DOHH2 (cell line): ENCODE measurements at regions not wholly inside any gene's neighbourhood (a gene's known extent, or its start where the extent isn't known, plus 50 kb on each side); places are given as distances from the start of the nearest gene placed in this dataset.

Experiments
- H3F3A ChIP-seq: fragments of 200-600 bp; sonication (generic), shearing (Covaris generic); 2 replicates; pipeline ENCODE4 v1.6.0; 2016; ENCODE audit warnings: antibody characterized with exemption, mild to moderate bottlenecking; ENCODE audit not compliant: control insufficient read depth, insufficient read depth
- H3K27ac ChIP-seq: fragments of 200-600 bp; sonication (generic); 2 replicates; pipeline ENCODE4 v1.5.1; 2014; ENCODE audit warnings: low read depth, mild to moderate bottlenecking, low read length, moderate library complexity
- H3K27me3 ChIP-seq: fragments of 200-600 bp; sonication (generic); 2 replicates; pipeline ENCODE4 v1.6.1; 2014; ENCODE audit warnings: mild to moderate bottlenecking, low read length, mixed read lengths; ENCODE audit not compliant: control insufficient read depth
- H3K36me3 ChIP-seq: fragments of 200-600 bp; sonication (generic); 2 replicates; pipeline ENCODE4 v1.6.1; 2014; ENCODE audit warnings: mild to moderate bottlenecking, low read length, moderate library complexity, mixed read lengths; ENCODE audit not compliant: control insufficient read depth
- H3K4me1 ChIP-seq: fragments of 200-600 bp; sonication (generic); 2 replicates; pipeline ENCODE4 v1.6.1; 2014; ENCODE audit warnings: mild to moderate bottlenecking, low read length, mixed read lengths; ENCODE audit not compliant: control insufficient read depth
- H3K4me2 ChIP-seq: fragments of 200-600 bp; sonication (generic); 2 replicates; pipeline ENCODE4 v1.6.0; 2014; ENCODE audit warnings: mild to moderate bottlenecking, low read length, moderate library complexity
- H3K4me3 ChIP-seq: fragments of 200-600 bp; sonication (generic); 2 replicates; pipeline ENCODE4 v1.5.1; 2014; ENCODE audit warnings: mild to moderate bottlenecking, low read length, mixed read lengths
- H3K79me2 ChIP-seq: fragments of 200-600 bp; sonication (generic); 2 replicates; pipeline ENCODE4 v1.6.1; 2014; ENCODE audit warnings: mild to moderate bottlenecking, low read length, mixed read lengths; ENCODE audit not compliant: control insufficient read depth
- H3K9me2 ChIP-seq: fragments of 200-600 bp; sonication (generic); replicated peaks from 2 replicates; pipeline ENCODE4 v1.6.1; 2014; ENCODE audit warnings: mild to moderate bottlenecking, low read length, mixed read lengths; ENCODE audit not compliant: control insufficient read depth
- H3K9me3 ChIP-seq: fragments of 200-600 bp; sonication (generic); 2 replicates; pipeline ENCODE4 v1.6.1; 2014; ENCODE audit warnings: antibody characterized with exemption, low read length, mixed read lengths; ENCODE audit not compliant: control insufficient read depth, insufficient read depth
- H4K20me1 ChIP-seq: fragments of 200-600 bp; sonication (generic); 2 replicates; pipeline ENCODE4 v1.6.0; 2014; ENCODE audit warnings: low read depth, mild to moderate bottlenecking, antibody characterized with exemption, low read length, moderate library complexity; ENCODE audit not compliant: control insufficient read depth, insufficient read depth
- CTCF ChIP-seq: fragments of 200-600 bp; sonication (generic); IDR thresholded peaks from one replicate; pipeline ENCODE4 v1.5.1; 2014; ENCODE audit warnings: antibody characterized with exemption, mild to moderate bottlenecking, low read depth, low read length; ENCODE audit not compliant: poor library complexity, severe bottlenecking
- EZH2phosphoT487 ChIP-seq: fragments of 200-600 bp; sonication (generic); IDR thresholded peaks from 2 replicates; pipeline ENCODE4 v1.6.1; 2017; ENCODE audit warnings: borderline replicate concordance, mild to moderate bottlenecking, antibody characterized with exemption, low read length, moderate library complexity, mixed read lengths

DNA sequence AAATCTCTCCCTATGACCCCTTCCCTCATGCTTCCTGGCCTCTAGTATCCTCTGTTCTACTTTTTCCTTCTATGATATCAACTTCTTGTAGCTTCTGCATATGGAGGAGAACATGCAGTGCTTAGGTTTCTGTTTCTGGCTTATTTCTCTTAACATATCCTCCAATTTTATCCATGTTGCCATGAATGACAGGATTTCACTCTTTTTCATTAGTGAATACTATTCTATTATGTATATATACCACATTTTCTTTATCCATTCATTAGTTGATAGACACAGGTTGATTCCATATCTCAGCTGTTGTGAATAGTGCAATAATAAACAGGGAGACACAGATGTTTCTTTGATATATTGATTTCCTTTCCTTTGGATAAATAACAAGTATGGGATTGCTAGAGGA lies 123.3 kb upstream of the SESN3 start:
- no peaks in the 10 kb centered on the region for H3K4me1 ChIP-seq
- no peaks in the 10 kb centered on the region for H4K20me1 ChIP-seq
- H3K27me3 ChIP-seq, result no peaks in the 10 kb centered on the region
- H3K4me3 ChIP-seq, result no peak overlapping the region
- no peak for TF ChIP-seq EZH2phosphoT487
- no peak for TF ChIP-seq CTCF
- H3K9me3 ChIP-seq, result no peaks in the 10 kb centered on the region
- no peaks in the 10 kb centered on the region for H3K79me2 ChIP-seq
- H3F3A ChIP-seq, result no peaks in the 10 kb centered on the region
- no peaks in the 10 kb centered on the region for H3K9me2 ChIP-seq
- no peak overlapping the region for H3K4me2 ChIP-seq
- H3K36me3 ChIP-seq, result no peaks in the 10 kb centered on the region
- no peak overlapping the region for H3K27ac ChIP-seq

DNA sequence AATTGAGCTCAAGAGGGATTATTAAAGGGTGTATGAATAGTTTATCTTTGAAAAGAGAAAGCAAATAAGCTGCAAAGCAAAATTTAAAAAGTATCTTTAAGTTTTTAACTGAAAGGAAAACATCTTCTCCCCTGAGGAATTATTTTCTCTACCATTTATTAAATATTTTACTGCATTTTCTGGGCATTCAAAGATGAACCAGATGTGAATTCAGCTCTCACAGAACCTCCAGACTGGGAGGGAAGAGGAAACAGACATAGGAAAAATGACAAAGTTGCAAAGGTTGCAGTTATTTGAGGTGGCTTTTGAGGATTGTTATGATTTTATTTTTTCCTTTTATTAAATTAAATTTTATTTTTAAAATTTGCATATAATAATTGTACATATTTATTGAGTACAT lies 122.7 kb upstream of the SESN3 start:
- H3K4me1 ChIP-seq, result no peaks in the 10 kb centered on the region
- TF ChIP-seq EZH2phosphoT487 (no peak), CTCF (no peak)

GRCh38 chr11:95352733-95353346 lies 121.8 kb upstream of the SESN3 start:
- H3K4me3 ChIP-seq, result no peak overlapping the region
- no peaks in the 10 kb centered on the region for H3K27me3 ChIP-seq
- no peaks in the 10 kb centered on the region for H3K9me2 ChIP-seq
- H3K9me3 ChIP-seq, result peaks cover 6% of the 10 kb centered on the region; the same call in 1 of the 2 replicates
- no peaks in the 10 kb centered on the region for H3K36me3 ChIP-seq
- TF ChIP-seq CTCF (no peak), EZH2phosphoT487 (no peak)
- H3K4me2 ChIP-seq, result no peak overlapping the region
- H3K4me1 ChIP-seq, result no peaks in the 10 kb centered on the region
- no peaks in the 10 kb centered on the region for H3K79me2 ChIP-seq
- no peak overlapping the region for H3K27ac ChIP-seq
- H3F3A ChIP-seq, result no peaks in the 10 kb centered on the region
- no peaks in the 10 kb centered on the region for H4K20me1 ChIP-seq

More for the DNA sequence above, 122.7 kb upstream of the SESN3 start:
- H3K27me3 ChIP-seq, result no peaks in the 10 kb centered on the region
- no peaks in the 10 kb centered on the region for H3K36me3 ChIP-seq
- peaks cover 5% of the 10 kb centered on the region; the same call in 1 of the 2 replicates for H3K9me3 ChIP-seq
- no peak overlapping the region for H3K4me2 ChIP-seq
- no peak overlapping the region for H3K27ac ChIP-seq
- H4K20me1 ChIP-seq, result no peaks in the 10 kb centered on the region
- no peak overlapping the region for H3K4me3 ChIP-seq
- no peaks in the 10 kb centered on the region for H3F3A ChIP-seq
- H3K79me2 ChIP-seq, result no peaks in the 10 kb centered on the region
- H3K9me2 ChIP-seq, result no peaks in the 10 kb centered on the region
